HepG2 (cell line): ENCODE measurements at regions not wholly inside any gene's neighbourhood (a gene's known extent, or its start where the extent isn't known, plus 50 kb on each side); places are given as distances from the start of the nearest gene placed in this dataset.

Experiments used
- ATAC-seq: fragments of 200-7000 bp; cut with Tn5 transposase; 3 replicates; pipeline ENCODE4 v1.9.1; 2020; ENCODE audit warnings: mild to moderate bottlenecking, moderate library complexity
- BruUV-seq: library from RNA; stranded (reverse); fragments of 400-500 nt; replicated peaks from 2 replicates; lab custom pipeline; 2021; lab: Mats Ljungman, UMichigan
- CTCF ChIA-PET: fragments of 300-600 bp; formaldehyde crosslinking; extraction: SDS; loops from one replicate; lab custom pipeline; 2021; ENCODE audit warnings: low total read pairs, inconsistent platforms, low intra/inter-chr PET ratio; lab: Yijun Ruan, JAX
- POLR2A ChIA-PET: fragments of 350-600 bp; sonication (Branson Sonifier 250); formaldehyde crosslinking; loops from one replicate; lab custom pipeline; 2020; ENCODE audit warnings: antibody characterized with exemption, inconsistent platforms; lab: Yijun Ruan, JAX
- DNase-seq: peaks from one replicate; pipeline ENCODE4 v3.0.0-alpha.2; 2015; ENCODE audit warnings: low spot score
- FAIRE-seq: peaks from 3 replicates; lab custom pipeline; 2011; peaks lifted over from hg19 to GRCh38; lab: Jason Lieb, UNC
- H2AFZ ChIP-seq: one replicate; pipeline ENCODE4 v1.6.1; 2011; ENCODE audit warnings: low read length, inconsistent platforms
- H3K27ac ChIP-seq: fragments of 300-600 bp; 3 replicates; pipeline ENCODE4 v1.8.0; 2011; ENCODE audit warnings: mixed run types, mild to moderate bottlenecking, mixed read lengths, low read length, inconsistent platforms; ENCODE audit not compliant: insufficient read depth; ENCODE audit errors: extremely low read length
- H3K27me3 ChIP-seq, 2 experiments: fragments of 200-600 bp in 1 of 2; 2 replicates in 1 of 2; 3 replicates in 1 of 2; pipeline versions ENCODE4 v1.6.0 to v1.8.0; 2011; ENCODE audit warnings: low read length in 2 of 2, mild to moderate bottlenecking in 2 of 2, moderate library complexity in 2 of 2, inconsistent platforms in 1 of 2; ENCODE audit not compliant: insufficient read depth in 2 of 2, control insufficient read depth in 1 of 2
- H3K36me3 ChIP-seq, 2 experiments: fragments of 200-600 bp in 1 of 2; replicated peaks in 1 of 2; 2 replicates in 1 of 2; 3 replicates in 1 of 2; pipeline versions ENCODE4 v1.5.1 to v1.8.0; 2011; ENCODE audit warnings: low read length in 2 of 2, inconsistent platforms in 1 of 2; ENCODE audit not compliant: insufficient read depth in 2 of 2, control insufficient read depth in 1 of 2
- H3K4me1 ChIP-seq: 2 replicates; pipeline ENCODE4 v1.5.1; 2012; ENCODE audit warnings: low read length, inconsistent platforms; ENCODE audit not compliant: insufficient read depth
- H3K4me2 ChIP-seq: 2 replicates; pipeline ENCODE4 v1.6.0; 2011; ENCODE audit warnings: low read depth, low read length, inconsistent platforms
- H3K4me3 ChIP-seq, 3 experiments: fragments of 200-600 bp in 1 of 3; sonication (generic), shearing (Covaris generic) in 1 of 3; replicated peaks in 1 of 3; 2 replicates each; pipeline ENCODE4 v1.5.1; 2011 to 2016; ENCODE audit warnings: low read length in 3 of 3, inconsistent platforms in 2 of 3, low read depth in 2 of 3, mild to moderate bottlenecking in 2 of 3, control low read depth in 1 of 3, mixed read lengths in 1 of 3; ENCODE audit not compliant: insufficient read depth in 1 of 3
- H3K79me2 ChIP-seq: one replicate; pipeline ENCODE4 v1.6.1; 2011; ENCODE audit warnings: low read length, inconsistent platforms; ENCODE audit not compliant: insufficient read depth
- H3K9ac ChIP-seq: 2 replicates; pipeline ENCODE4 v1.6.0; 2011; ENCODE audit warnings: mild to moderate bottlenecking, low read depth, low read length, inconsistent platforms; ENCODE audit not compliant: insufficient read depth
- H3K9me3 ChIP-seq: 2 replicates; pipeline ENCODE4 v1.5.1; 2012; ENCODE audit warnings: mild to moderate bottlenecking, low read length
- H4K20me1 ChIP-seq: 2 replicates; pipeline ENCODE4 v1.6.0; 2011; ENCODE audit warnings: inconsistent platforms, mild to moderate bottlenecking, low read length, moderate library complexity; ENCODE audit not compliant: insufficient read depth
- CEBPB ChIP-seq: IDR thresholded peaks from 2 replicates; pipeline ENCODE4 v1.6.1; 2011; ENCODE audit warnings: low read depth, low read length, improper control_type of control experiment, borderline replicate concordance
- CEBPG ChIP-seq: IDR thresholded peaks from 2 replicates; pipeline ENCODE4 v1.6.1; 2016
- FOSL2 ChIP-seq: sonication (generic); formaldehyde crosslinking; IDR thresholded peaks from 2 replicates; pipeline ENCODE4 v1.4.0; 2020; ENCODE audit warnings: missing genetic modification reagents
- FOXP1 ChIP-seq, 2 experiments: fragments of 450-650 bp in 1 of 2; IDR thresholded peaks; 2 replicates each; pipeline ENCODE4 v1.6.1; 2017 to 2018; ENCODE audit warnings: antibody characterized with exemption in 1 of 2
- MTA1 ChIP-seq: sonication (generic); formaldehyde crosslinking; IDR thresholded peaks from 2 replicates; pipeline ENCODE4 v1.4.0; 2020; ENCODE audit warnings: missing genetic modification reagents, mild to moderate bottlenecking, borderline replicate concordance
- MTA3 ChIP-seq: sonication (generic); formaldehyde crosslinking; IDR thresholded peaks from 2 replicates; pipeline ENCODE4 v1.4.0; 2020; ENCODE audit warnings: missing genetic modification reagents
- NR1H2 ChIP-seq: sonication (generic); formaldehyde crosslinking; IDR thresholded peaks from 2 replicates; pipeline ENCODE4 v1.8.1; 2022; ENCODE audit warnings: low read depth, missing genetic modification reagents, borderline replicate concordance
- POGK ChIP-seq: sonication (generic); formaldehyde crosslinking; conservative IDR thresholded peaks from 2 replicates; pipeline ENCODE4 v1.8.0; 2022; ENCODE audit warnings: mild to moderate bottlenecking, moderate library complexity, missing genetic modification reagents
- SOX13 ChIP-seq, 3 experiments: fragments of 450-650 bp in 1 of 3; sonication (generic) in 1 of 3; formaldehyde crosslinking in 1 of 3; IDR thresholded peaks in 2 of 3; conservative IDR thresholded peaks in 1 of 3; 2 replicates each; pipeline versions ENCODE4 v1.5.0 to v1.6.1; 2016 to 2020; ENCODE audit warnings: antibody characterized with exemption in 1 of 3, mild to moderate bottlenecking in 1 of 3, missing compliant biosample characterization in 1 of 3, missing genetic modification reagents in 1 of 3, moderate library complexity in 1 of 3
- SOX5 ChIP-seq: IDR thresholded peaks from 2 replicates; pipeline ENCODE4 v1.6.1; 2016; ENCODE audit warnings: borderline replicate concordance
- SOX6 ChIP-seq, 2 experiments: fragments of 450-650 bp in 1 of 2; sonication (generic) in 1 of 2; formaldehyde crosslinking in 1 of 2; IDR thresholded peaks; 2 replicates each; pipeline versions ENCODE4 v1.4.0 to v1.6.1; 2017 to 2020; ENCODE audit warnings: antibody characterized with exemption in 1 of 2, mild to moderate bottlenecking in 1 of 2, missing genetic modification reagents in 1 of 2
- SYNCRIP ChIP-seq: fragments of 200-400 bp; formaldehyde crosslinking; IDR thresholded peaks from 2 replicates; pipeline ENCODE4 v1.6.1; 2018; ENCODE audit warnings: mild to moderate bottlenecking, low read depth, low read length; ENCODE audit not compliant: insufficient read depth
- TCF12 ChIP-seq, 2 experiments: fragments of 450-650 bp in 1 of 2; sonication (generic) in 1 of 2; formaldehyde crosslinking in 1 of 2; IDR thresholded peaks; 2 replicates each; pipeline versions ENCODE4 v1.6.1 to v1.8.0; 2017 to 2022; ENCODE audit warnings: antibody characterized with exemption in 1 of 2, mild to moderate bottlenecking in 1 of 2, missing genetic modification reagents in 1 of 2, moderate library complexity in 1 of 2
- THRA ChIP-seq: sonication (generic); formaldehyde crosslinking; IDR thresholded peaks from 2 replicates; pipeline ENCODE4 v1.4.0; 2020; ENCODE audit warnings: missing genetic modification reagents, borderline replicate concordance
- ZBTB20 ChIP-seq: sonication (generic); formaldehyde crosslinking; IDR thresholded peaks from 2 replicates; pipeline ENCODE4 v1.8.1; 2023; ENCODE audit warnings: missing genetic modification reagents, low read depth, mild to moderate bottlenecking, borderline replicate concordance
- ZEB1 ChIP-seq: IDR thresholded peaks from 2 replicates; pipeline ENCODE4 v1.6.1; 2012; ENCODE audit warnings: mild to moderate bottlenecking, low read depth, inconsistent platforms; ENCODE audit not compliant: insufficient replicate concordance
- ZNF317 ChIP-seq: sonication (generic); formaldehyde crosslinking; IDR thresholded peaks from 2 replicates; pipeline ENCODE4 v1.5.0; 2020; ENCODE audit warnings: mild to moderate bottlenecking, missing genetic modification reagents
- ZNF543 ChIP-seq: sonication (generic); formaldehyde crosslinking; IDR thresholded peaks from 2 replicates; pipeline ENCODE4 v1.4.0; 2020; ENCODE audit warnings: mild to moderate bottlenecking, missing genetic modification reagents
- ZNF770 ChIP-seq: sonication (generic); formaldehyde crosslinking; IDR thresholded peaks from 2 replicates; pipeline ENCODE4 v1.5.0; 2020; ENCODE audit warnings: mild to moderate bottlenecking, missing genetic modification reagents
- WGBS: methylation state at CpG from one replicate; pipeline ENCODE4 v1.1.6; 2017; ENCODE audit warnings: low lambda C conversion rate; 5-methylcytosine and 5-hydroxymethylcytosine counted together
- in situ Hi-C: cut with HindIII; loops from 2 replicates; pipeline ENCODE4 v1.10.0; 2017; ENCODE audit warnings: low pct_unique_long_range_greater_than_20kb; ENCODE audit not compliant: extremely low pct_ligation_motif_present
- intact Hi-C: fragments of 100-400 bp; cut with micrococcal nuclease; formaldehyde crosslinking; loops from one replicate; pipeline ENCODE4 v1.10.0; 2022; ENCODE audit not compliant: unreplicated experiment

- no TSS peak for BruUV-seq
- Histone ChIP-seq H3K9ac (no peak overlapping the region), H2AFZ (no peak overlapping the region), H3K36me3 (no peaks in the 10 kb centered on the region), H3K9me3 (no peaks in the 10 kb centered on the region), H3K4me2 (no peak overlapping the region), H3K27ac (no peak overlapping the region), H3K4me3 (no peak overlapping the region), H3K4me1 (peaks cover 18% of the 10 kb centered on the region), H3K27me3 (no peaks in the 10 kb centered on the region), H3K79me2 (no peaks in the 10 kb centered on the region), H4K20me1 (no peaks in the 10 kb centered on the region)
- WGBS: under 1% methylated on average over 3 of the region's 3 CpGs
- DNase-seq (peak; percentile 31), FAIRE-seq (no peak), ATAC-seq (no peak)
- CTCF ChIA-PET: interaction anchor here (1.6 kb wide), 1 partner anchor 304 kb away, joined by 4 read pairs; no protein-coding TSS in a partner anchor
- in situ Hi-C loops (no loop called here), intact Hi-C loops (no loop called here)
- POLR2A ChIA-PET: no interaction called here
- no peak for TF ChIP-seq FOXP1 (IDR thresholded peaks at IDR 0.05)
- peak; percentile 34; the same call in 1 of the 2 replicates for TF ChIP-seq FOXP1 (CRISPR knock-in tag; IDR thresholded peaks at IDR 0.05)
- TF ChIP-seq SOX6 (IDR thresholded peaks at IDR 0.05): no peak
- peak; percentile 19; the same call in 1 of the 2 replicates for TF ChIP-seq SOX6 (CRISPR knock-in tag; IDR thresholded peaks at IDR 0.05)
- no peak for TF ChIP-seq ZNF543 (CRISPR knock-in tag)
- TF ChIP-seq ZNF770 (CRISPR knock-in tag): no peak
- TF ChIP-seq MTA3 (CRISPR knock-in tag): no peak
- TF ChIP-seq POGK (CRISPR knock-in tag): no peak
- TF ChIP-seq CEBPG (CRISPR knock-in tag): peak; percentile 48; the same call in 1 of the 2 replicates
- TF ChIP-seq SOX5 (CRISPR knock-in tag): peak; percentile 30; the same call in 1 of the 2 replicates
- no peak for TF ChIP-seq SYNCRIP
- peak; percentile 81; the same call in 1 of the 2 replicates for TF ChIP-seq ZNF317
- peak; percentile 56 for TF ChIP-seq CEBPB
- no peak for TF ChIP-seq TCF12 (IDR thresholded peaks at IDR 0.05)
- TF ChIP-seq TCF12 (CRISPR knock-in tag; IDR thresholded peaks at IDR 0.05): no peak
- no peak for TF ChIP-seq THRA
- no peak for TF ChIP-seq ZBTB20 (CRISPR knock-in tag)
- no peak for TF ChIP-seq SOX13 (IDR thresholded peaks at IDR 0.05)
- TF ChIP-seq SOX13 (CRISPR knock-in tag; conservative IDR thresholded peaks at IDR 0.05 in 1 of 2, IDR thresholded peaks at IDR 0.05 in 1 of 2): peak in 1 of 2 experiments; percentile 47; a peak in 1 of 4 replicates
- 0 out of 2 replicates have a peak, but pooled peaks have one; percentile 34 for TF ChIP-seq FOSL2 (CRISPR knock-in tag)
- no peak for TF ChIP-seq NR1H2 (CRISPR knock-in tag)
- TF ChIP-seq MTA1 (CRISPR knock-in tag): no peak
- peak; percentile 82 for TF ChIP-seq ZEB1
Observed at GRCh38 chr7:118872568-118872967, 648.1 kb downstream of the ANKRD7 start.
